BE2C (cell line): ENCODE measurements at regions not wholly inside any gene's neighbourhood (a gene's known extent, or its start where the extent isn't known, plus 50 kb on each side); places are given as distances from the start of the nearest gene placed in this dataset.

ENCODE experiments used
- DNase-seq: peaks from one replicate; pipeline ENCODE4 v3.0.0-alpha.2; 2020
- H3K27me3 ChIP-seq: fragments of 250-450 bp; sonication (Bioruptor Pico); 2 replicates; pipeline ENCODE4 v1.5.1; 2020; ENCODE audit warnings: mild to moderate bottlenecking
- H3K36me3 ChIP-seq: fragments of 250-450 bp; sonication (Bioruptor Pico); 2 replicates; pipeline ENCODE4 v1.5.1; 2020; ENCODE audit warnings: mild to moderate bottlenecking
- H3K4me1 ChIP-seq: fragments of 250-450 bp; sonication (Bioruptor Pico); 2 replicates; pipeline ENCODE4 v1.5.1; 2020
- H3K4me3 ChIP-seq: 2 replicates; pipeline ENCODE4 v1.5.1; 2011; ENCODE audit warnings: low read depth, low read length
- H3K9me3 ChIP-seq: fragments of 250-450 bp; sonication (Bioruptor Pico); 2 replicates; pipeline ENCODE4 v1.5.1; 2020
- CTCF ChIP-seq: IDR thresholded peaks from 2 replicates; pipeline ENCODE4 v1.5.1; 2012; ENCODE audit warnings: mild to moderate bottlenecking, low read depth, low read length

DNA sequence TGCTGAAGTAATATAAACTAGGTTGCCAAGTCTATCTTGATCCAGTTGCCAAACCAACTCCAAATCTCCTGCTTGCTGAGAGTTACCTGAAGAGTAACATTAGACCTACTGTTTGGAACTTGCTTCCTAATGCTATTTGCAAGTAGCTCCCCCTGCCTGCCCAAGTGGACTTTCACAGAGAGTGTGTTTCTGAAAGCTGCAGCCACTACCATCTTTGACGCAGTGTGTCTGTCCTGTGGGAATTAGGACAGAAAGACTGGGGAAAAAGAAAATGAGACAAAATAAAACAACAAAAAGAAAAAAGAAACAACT, 195.0 kb upstream of the HS3ST1 start:
- H3K4me3 ChIP-seq, result no peak overlapping the region
- no peak for TF ChIP-seq CTCF
- H3K4me1 ChIP-seq, result no peaks in the 10 kb centered on the region
- no peaks in the 10 kb centered on the region for H3K27me3 ChIP-seq
- no peaks in the 10 kb centered on the region for H3K36me3 ChIP-seq
- no peaks in the 10 kb centered on the region for H3K9me3 ChIP-seq
- no peak for DNase-seq

- DNase-seq, result no peak
- Histone ChIP-seq H3K9me3 (no peaks in the 10 kb centered on the region), H3K4me3 (no peak overlapping the region), H3K36me3 (no peaks in the 10 kb centered on the region), H3K4me1 (no peaks in the 10 kb centered on the region), H3K27me3 (no peaks in the 10 kb centered on the region)
- TF ChIP-seq CTCF, result no peak
These were observed 194.4 kb upstream of the HS3ST1 start for GRCh38 chr4:11622961-11623725.

- Histone ChIP-seq H3K4me3 (no peak overlapping the region), H3K27me3 (no peaks in the 10 kb centered on the region), H3K9me3 (no peaks in the 10 kb centered on the region), H3K4me1 (no peaks in the 10 kb centered on the region), H3K36me3 (no peaks in the 10 kb centered on the region)
- no peak for DNase-seq
- no peak for TF ChIP-seq CTCF
These were observed 192.2 kb upstream of the HS3ST1 start for GRCh38 chr4:11620861-11621260.

DNA sequence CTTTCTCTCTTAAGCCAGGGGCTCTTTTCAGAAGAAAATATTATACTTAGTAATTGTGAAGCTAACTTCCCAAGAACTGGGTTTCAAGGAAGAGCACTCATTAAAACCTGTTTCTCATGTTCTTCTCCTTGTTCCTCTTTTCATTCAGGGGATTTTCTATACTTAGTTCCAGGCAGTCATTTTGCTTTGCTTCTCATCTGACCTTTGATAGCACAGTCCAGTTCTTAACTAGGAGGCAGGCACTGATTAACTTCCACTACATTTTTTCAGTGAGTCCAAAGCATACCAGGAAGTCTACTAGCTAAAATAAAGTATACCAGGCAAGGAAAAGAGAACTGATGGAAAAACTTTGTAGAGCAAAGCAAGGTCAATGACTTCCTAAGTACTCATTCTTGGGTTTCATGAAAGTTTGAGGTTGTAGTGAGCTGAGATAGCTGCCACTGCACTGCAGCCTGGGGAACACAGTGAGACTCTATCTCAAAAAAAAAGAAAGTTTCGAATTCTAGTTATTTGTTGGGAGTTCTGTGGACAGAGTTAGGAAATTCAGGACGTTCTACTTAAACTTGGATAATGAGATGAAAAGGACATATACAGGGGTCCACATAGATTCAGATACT, 190.1 kb upstream of the HS3ST1 start:
- Histone ChIP-seq H3K4me3 (no peak overlapping the region), H3K27me3 (no peaks in the 10 kb centered on the region), H3K9me3 (no peaks in the 10 kb centered on the region), H3K36me3 (no peaks in the 10 kb centered on the region), H3K4me1 (no peaks in the 10 kb centered on the region)
- DNase-seq, result no peak
- no peak for TF ChIP-seq CTCF

DNA sequence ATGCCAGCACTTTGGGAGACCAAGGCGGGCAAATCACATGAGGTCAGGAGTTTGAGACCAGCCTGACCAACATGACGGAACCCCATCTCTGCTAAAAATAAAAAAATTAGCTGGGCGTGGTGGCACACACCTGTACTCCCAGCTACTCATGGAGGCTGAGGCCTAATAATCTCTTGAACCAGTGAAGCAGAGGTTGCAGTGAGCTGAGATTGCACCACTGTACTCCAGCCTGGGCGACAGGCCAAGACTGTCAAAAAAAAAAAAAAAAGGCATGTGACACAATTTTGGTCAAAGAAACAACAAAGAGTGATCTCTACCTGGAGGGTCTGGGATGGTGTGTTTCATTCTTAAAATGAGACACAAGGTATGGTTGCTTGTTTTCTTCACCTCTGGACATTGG, 188.2 kb upstream of the HS3ST1 start:
- DNase-seq, result no peak
- Histone ChIP-seq H3K9me3 (no peaks in the 10 kb centered on the region), H3K27me3 (no peaks in the 10 kb centered on the region), H3K36me3 (no peaks in the 10 kb centered on the region), H3K4me3 (no peak overlapping the region), H3K4me1 (no peaks in the 10 kb centered on the region)
- TF ChIP-seq CTCF, result no peak

- Histone ChIP-seq H3K4me1 (no peaks in the 10 kb centered on the region), H3K27me3 (no peaks in the 10 kb centered on the region), H3K36me3 (no peaks in the 10 kb centered on the region), H3K9me3 (no peaks in the 10 kb centered on the region), H3K4me3 (no peak overlapping the region)
- no peak for TF ChIP-seq CTCF
- no peak for DNase-seq
These were observed 186.9 kb upstream of the HS3ST1 start for GRCh38 chr4:11615601-11616000.
